ENCODE measurements at regions not wholly inside any gene's neighbourhood (a gene's known extent, or its start where the extent isn't known, plus 50 kb on each side); places are given as distances from the start of the nearest gene placed in this dataset.
"Not testable (repeated sequence)": the region's sequence is repeated elsewhere in the genome, so short reads cannot be mapped to it uniquely, and the experiment has no call there.

DNA sequence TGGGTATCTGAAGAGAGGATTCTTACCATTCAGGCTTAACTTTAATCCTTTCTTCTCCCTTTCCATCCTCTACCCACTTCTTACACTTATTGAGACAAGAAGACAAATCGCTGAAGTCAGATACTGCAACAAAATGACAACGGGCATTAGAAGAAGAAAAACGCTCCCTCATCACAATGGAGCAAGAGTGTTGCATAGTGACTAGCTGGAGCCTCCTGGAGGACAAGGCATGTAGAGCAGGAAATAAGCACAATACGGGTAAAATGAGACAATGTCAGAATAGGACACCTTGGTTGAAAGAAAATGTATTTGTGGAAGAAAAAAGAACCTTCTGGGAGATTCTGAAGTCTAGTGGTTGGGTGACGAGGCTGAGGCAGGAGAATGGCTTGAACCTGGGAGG, 501.0 kb downstream of the RERGL start:
- no peak for DNase-seq
- Mint-ChIP-seq H3K36me3 (no peaks in the 10 kb centered on the region), H3K27ac (no peak overlapping the region), H3K4me1 (no peaks in the 10 kb centered on the region), H3K27me3 (no peaks in the 10 kb centered on the region), H3K4me3 (no peak overlapping the region), H3K9me3 (no peaks in the 10 kb centered on the region)

DNA sequence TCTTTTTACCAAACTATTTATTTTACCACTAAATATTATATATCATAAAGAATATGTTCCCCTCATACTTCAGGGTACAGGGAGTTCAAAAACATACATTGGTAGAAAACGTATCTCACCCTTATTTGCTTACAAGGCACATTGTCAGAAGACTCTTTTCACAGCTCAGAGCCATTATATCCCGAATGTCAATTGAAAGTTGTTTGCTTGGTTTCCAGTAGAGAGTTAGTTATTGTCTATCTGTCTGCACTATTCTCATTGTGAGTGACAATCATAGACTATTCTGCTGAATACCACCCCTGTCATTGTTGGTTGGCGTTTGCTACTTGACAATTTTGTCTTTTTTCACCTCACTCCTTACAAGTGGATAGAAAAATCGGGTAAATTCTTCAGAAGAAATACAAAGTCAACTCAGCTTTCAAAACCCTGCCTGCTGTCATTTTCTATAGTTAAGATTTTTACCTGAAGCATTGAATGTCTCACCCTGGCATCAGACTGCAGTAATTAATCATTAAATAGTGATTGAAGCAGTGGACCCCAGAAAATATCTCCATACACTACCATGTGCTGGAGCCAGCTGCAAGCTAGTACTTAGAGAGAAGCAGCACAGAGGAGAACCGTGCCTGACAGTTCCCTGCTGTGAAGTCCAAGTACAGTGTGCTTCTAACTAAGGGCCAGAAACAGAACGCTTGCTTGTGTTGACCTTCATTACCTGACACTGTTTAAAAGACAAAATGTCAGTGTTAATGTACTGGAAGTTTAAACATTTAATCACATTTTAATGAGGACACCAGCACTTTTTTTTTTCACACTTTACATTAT, 510.6 kb downstream of the RERGL start:
- Mint-ChIP-seq H3K27me3 (no peaks in the 10 kb centered on the region), H3K27ac (no peak overlapping the region), H3K36me3 (no peaks in the 10 kb centered on the region), H3K9me3 (peaks cover 2% of the 10 kb centered on the region), H3K4me1 (no peaks in the 10 kb centered on the region), H3K4me3 (no peak overlapping the region)
- DNase-seq = no peak

DNA sequence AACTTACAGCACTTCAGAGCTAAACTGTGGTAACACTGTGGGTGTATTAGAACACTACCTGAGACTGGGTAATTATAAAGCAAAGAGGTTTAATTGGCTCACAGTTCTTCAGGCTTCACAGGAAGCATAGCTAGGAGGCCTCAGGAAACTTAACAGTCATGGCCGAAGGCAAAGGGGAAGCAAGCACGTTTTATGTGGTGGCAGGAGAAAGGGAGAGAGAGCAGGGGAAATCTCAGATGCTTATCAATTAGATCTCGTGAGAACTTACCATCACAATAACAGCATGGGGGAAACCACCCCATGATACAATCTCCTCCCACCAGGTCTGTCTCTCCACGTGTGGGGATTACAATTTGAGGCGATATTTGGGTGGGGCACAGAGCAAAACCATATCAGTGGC, 512.6 kb downstream of the RERGL start:
- no peaks in the 10 kb centered on the region for H3K27me3 Mint-ChIP-seq
- DNase-seq = no peak
- no peak overlapping the region for H3K27ac Mint-ChIP-seq
- H3K9me3 Mint-ChIP-seq = peaks cover 2% of the 10 kb centered on the region
- no peaks in the 10 kb centered on the region for H3K4me1 Mint-ChIP-seq
- no peaks in the 10 kb centered on the region for H3K36me3 Mint-ChIP-seq
- H3K4me3 Mint-ChIP-seq = no peak overlapping the region

DNA sequence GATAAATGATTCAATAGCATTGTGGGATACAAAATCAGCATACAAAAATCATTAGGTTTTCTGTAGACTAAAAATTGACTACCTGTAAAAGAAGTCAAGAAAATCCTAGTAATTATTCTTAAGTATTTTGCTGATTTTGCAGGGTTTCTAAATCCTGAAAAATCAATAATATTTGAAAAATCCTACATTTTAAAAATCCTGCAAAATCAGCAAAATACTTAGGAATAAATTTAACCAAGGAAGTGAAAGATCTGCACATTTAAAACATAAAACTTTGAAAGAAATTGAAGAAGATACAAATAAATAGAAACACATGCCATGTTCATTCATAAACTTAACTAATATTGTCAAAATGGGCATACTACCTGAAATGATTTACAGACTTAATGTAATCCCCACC, 517.7 kb downstream of the RERGL start:
- Mint-ChIP-seq H3K36me3 (no peaks in the 10 kb centered on the region), H3K27me3 (no peaks in the 10 kb centered on the region), H3K4me3 (no peak overlapping the region), H3K27ac (no peak overlapping the region), H3K9me3 (peaks cover 2% of the 10 kb centered on the region), H3K4me1 (no peaks in the 10 kb centered on the region)
- no peak for DNase-seq

DNA sequence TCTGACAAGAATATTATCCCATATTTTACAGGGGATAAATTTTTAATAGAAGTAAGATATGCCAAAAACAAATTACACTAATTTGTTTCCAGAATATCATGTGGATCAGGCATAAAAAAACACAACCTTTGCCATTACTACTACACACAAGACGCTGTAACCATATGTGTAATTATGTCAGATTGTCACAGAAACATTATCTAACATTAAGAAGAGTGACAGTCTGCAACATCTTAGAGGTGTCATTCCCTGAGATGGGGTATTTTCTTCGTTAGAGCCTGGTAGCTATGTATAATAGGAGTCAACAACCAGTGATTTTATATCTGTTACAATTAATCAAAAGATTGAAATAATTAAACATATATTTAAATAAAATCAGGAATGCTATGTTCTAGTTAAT, 518.9 kb downstream of the RERGL start:
- no peak overlapping the region for H3K27ac Mint-ChIP-seq
- peaks cover 2% of the 10 kb centered on the region for H3K9me3 Mint-ChIP-seq
- no peaks in the 10 kb centered on the region for H3K27me3 Mint-ChIP-seq
- no peak for DNase-seq
- H3K36me3 Mint-ChIP-seq = no peaks in the 10 kb centered on the region
- no peaks in the 10 kb centered on the region for H3K4me1 Mint-ChIP-seq
- H3K4me3 Mint-ChIP-seq = no peak overlapping the region

DNA sequence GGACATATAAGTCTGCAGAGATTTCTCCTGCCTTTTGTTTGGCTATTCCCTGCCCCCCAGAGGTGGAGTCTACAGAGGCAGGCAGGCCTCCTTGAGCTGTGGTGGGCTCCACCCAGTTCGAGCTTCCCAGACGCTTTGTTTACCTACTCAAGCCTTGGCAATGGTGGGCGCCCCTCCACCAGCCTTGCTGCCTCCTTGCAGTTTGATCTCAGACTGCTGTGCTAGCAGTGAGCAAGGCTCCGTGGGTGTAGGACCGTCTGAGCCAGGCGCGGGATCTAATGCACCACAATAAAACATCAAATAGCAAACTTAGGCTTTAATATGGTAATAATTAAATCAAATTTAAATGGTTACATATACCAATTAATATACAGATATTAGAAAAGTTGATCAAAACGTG, 525.4 kb downstream of the RERGL start:
- H3K27ac Mint-ChIP-seq, DNase-seq, H3K4me1 Mint-ChIP-seq, H3K4me3 Mint-ChIP-seq, H3K36me3 Mint-ChIP-seq, H3K27me3 Mint-ChIP-seq: not testable (repeated sequence)
- H3K9me3 Mint-ChIP-seq = peaks cover 14% of the 10 kb centered on the region

DNA sequence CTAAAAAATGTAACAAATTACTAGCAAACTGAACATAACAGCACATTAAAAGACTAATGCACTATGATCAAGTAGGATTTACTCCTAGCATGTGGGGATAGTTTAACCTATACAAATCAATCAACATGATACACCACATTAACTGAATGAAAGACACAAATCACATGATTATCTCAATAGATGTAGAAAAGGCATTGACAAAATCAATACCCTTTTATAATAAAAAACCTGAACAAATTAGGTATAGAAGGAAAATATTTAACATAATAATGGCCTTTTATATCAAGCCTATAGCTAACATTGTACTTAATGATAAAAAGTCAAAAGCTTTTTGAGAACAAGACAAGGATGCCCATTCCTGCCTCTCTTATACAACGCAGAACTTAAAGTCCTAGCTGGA, 540.0 kb downstream of the RERGL start:
- H3K27me3 Mint-ChIP-seq = no peaks in the 10 kb centered on the region
- H3K36me3 Mint-ChIP-seq = no peaks in the 10 kb centered on the region
- no peak for DNase-seq
- no peak overlapping the region for H3K27ac Mint-ChIP-seq
- peaks cover 11% of the 10 kb centered on the region for H3K9me3 Mint-ChIP-seq
- no peak overlapping the region for H3K4me3 Mint-ChIP-seq
- no peaks in the 10 kb centered on the region for H3K4me1 Mint-ChIP-seq

DNA sequence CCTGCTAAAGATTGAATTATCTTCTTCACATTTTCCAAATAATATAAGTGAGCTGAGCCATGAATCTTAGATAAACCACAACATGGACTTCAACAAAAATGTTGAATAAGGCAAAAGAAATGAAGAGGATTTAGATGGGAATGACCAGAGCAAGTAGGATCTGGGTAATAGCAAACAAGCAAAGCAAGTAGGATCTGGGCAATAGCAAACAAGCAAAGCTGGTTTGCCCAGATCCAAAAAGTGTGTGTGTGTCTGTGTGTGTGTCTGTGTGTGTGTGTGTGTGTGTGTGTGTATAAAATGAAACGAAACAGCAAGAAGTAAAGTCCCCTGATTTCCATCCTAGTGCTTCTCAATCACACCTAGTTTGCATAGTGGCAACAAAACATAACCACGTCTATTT, 549.1 kb downstream of the RERGL start:
- no peaks in the 10 kb centered on the region for H3K27me3 Mint-ChIP-seq
- H3K27ac Mint-ChIP-seq = no peak overlapping the region
- no peak overlapping the region for H3K4me3 Mint-ChIP-seq
- DNase-seq = no peak
- no peaks in the 10 kb centered on the region for H3K4me1 Mint-ChIP-seq
- peaks cover 12% of the 10 kb centered on the region for H3K9me3 Mint-ChIP-seq
- no peaks in the 10 kb centered on the region for H3K36me3 Mint-ChIP-seq

DNA sequence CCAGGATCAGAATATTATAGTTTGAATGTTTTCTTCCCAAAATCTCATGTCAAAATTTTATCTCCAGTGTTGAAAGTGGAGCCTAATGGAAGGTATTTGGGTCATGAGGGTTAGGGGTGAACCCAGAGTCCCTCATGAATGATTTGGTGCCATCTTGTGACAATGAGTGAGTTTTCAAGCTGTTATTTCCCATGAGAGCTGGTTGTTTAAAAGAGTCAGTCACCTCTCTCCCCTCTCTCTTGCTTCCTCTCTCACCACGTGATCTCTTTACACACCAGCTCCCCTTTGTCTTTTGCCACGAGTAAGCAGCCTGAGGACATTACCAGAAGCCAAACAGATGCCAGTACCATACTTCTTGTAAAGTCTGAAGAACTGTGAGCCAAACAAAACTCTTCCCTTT, 561.6 kb downstream of the RERGL start:
- H3K27ac Mint-ChIP-seq = no peak overlapping the region
- DNase-seq = no peak

DNA sequence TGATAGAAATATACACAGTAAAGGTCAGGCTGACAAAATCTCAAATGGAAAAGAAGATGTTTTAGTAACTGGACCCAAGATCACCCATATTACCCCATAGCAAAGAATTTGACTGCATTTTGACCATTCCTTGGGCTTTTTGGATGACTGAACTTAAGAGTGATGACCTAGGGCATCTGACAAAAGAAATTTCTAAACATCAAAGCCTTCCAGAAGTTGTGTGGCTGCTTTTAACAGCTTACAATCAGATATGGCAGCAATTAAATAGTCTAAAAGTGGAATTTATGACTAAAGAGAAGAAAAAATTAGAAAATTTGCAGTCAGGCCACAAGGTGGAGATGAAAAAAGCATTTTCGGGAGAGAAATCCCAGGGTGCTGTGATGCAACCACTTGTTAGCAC, 563.0 kb downstream of the RERGL start:
- DNase-seq = no peak
- H3K36me3 Mint-ChIP-seq = no peaks in the 10 kb centered on the region
- H3K4me1 Mint-ChIP-seq = no peaks in the 10 kb centered on the region
- no peaks in the 10 kb centered on the region for H3K9me3 Mint-ChIP-seq
- no peak overlapping the region for H3K27ac Mint-ChIP-seq
- H3K4me3 Mint-ChIP-seq = no peak overlapping the region
- H3K27me3 Mint-ChIP-seq = no peaks in the 10 kb centered on the region

More for the DNA sequence above, 561.6 kb downstream of the RERGL start:
- no peak overlapping the region for H3K4me3 Mint-ChIP-seq
- H3K36me3 Mint-ChIP-seq = no peaks in the 10 kb centered on the region
- H3K4me1 Mint-ChIP-seq = no peaks in the 10 kb centered on the region
- no peaks in the 10 kb centered on the region for H3K27me3 Mint-ChIP-seq
- no peaks in the 10 kb centered on the region for H3K9me3 Mint-ChIP-seq

DNA sequence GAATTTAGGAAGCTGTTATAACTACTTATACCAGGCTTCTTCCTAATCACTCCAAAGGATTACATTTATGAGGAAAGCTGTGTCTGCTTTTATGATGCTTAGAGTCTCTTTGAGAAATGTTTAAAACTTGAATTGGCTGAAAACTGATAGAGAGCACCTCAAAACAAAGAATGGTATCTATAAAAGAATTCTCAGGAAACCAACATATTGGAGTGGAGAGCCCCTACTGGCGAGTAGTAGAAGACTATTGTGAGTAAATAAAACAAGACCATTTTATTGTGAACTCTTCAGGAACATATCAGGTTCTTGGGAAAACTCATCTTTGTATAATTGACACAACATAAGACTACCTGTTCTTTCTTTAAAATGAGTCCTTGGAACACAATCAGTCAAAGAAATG, 578.6 kb downstream of the RERGL start:
- DNase-seq = no peak
- Mint-ChIP-seq H3K4me3 (no peak overlapping the region), H3K27me3 (no peaks in the 10 kb centered on the region), H3K27ac (no peak overlapping the region), H3K4me1 (no peaks in the 10 kb centered on the region), H3K36me3 (no peaks in the 10 kb centered on the region), H3K9me3 (peaks cover 1% of the 10 kb centered on the region)

DNA sequence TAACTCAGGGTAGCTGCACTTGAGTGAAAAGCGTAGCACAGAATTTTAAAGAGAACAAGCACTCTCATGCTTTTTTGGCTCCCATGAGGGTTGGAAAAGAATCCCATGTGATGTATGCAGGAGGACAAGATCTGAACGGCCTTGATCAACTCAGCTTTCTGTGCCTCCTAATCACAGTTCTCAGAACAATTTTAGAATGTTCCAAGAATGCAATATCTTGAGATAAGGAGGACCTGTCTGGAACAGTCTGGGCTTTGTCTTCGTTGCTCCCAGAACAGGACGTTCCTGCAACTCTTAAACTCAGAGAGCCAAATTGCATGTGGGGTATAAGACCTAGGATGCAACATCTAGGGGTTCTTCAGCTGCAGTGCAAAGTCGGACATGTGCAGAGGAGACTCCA, 582.7 kb downstream of the RERGL start:
- Mint-ChIP-seq H3K27ac (no peak overlapping the region), H3K27me3 (no peaks in the 10 kb centered on the region), H3K36me3 (no peaks in the 10 kb centered on the region), H3K4me1 (no peaks in the 10 kb centered on the region), H3K9me3 (peaks cover 5% of the 10 kb centered on the region), H3K4me3 (no peak overlapping the region)
- DNase-seq = no peak

DNA sequence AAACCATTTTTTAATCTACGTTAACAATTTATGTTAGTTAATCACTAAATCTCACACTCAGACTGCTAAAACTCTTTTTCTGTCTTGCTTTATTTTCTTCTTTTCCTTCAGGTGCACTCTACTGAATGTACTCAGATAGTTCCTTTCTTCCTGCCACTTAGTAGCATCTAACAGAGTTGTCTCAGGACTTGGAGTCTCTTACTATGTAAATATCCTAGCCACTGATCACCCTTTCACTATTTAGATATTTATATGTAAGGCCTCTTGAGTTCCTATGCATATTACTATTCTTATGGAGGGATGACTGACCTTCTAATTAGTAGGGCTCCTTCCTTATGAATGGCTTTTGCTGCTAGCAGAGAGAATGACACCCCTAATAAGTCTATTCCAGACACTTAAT, 586.3 kb downstream of the RERGL start:
- no peaks in the 10 kb centered on the region for H3K36me3 Mint-ChIP-seq
- H3K27ac Mint-ChIP-seq = no peak overlapping the region
- no peaks in the 10 kb centered on the region for H3K4me1 Mint-ChIP-seq
- no peaks in the 10 kb centered on the region for H3K27me3 Mint-ChIP-seq
- peaks cover 5% of the 10 kb centered on the region for H3K9me3 Mint-ChIP-seq
- DNase-seq = no peak
- no peak overlapping the region for H3K4me3 Mint-ChIP-seq

DNA sequence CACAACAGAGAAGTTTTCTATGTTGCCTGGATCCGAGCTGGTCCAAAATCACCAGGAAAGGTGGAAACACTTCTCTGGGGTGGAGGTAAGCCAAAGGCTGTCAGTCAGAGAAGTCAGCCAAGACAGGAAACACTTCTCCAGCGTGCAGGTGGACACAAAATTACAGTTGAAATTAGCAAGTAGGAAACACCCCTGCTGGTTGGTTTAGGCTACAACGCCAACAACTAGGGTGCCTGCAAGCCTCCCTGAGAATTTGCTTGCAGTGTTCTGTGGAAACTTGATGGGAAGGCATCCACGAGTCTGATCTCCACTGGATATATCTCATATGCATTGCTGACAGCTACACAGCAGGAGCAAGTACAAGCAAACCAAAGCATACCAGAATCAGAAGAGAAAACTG, 600.5 kb downstream of the RERGL start:
- H3K27ac Mint-ChIP-seq = no peak overlapping the region
- no peak for DNase-seq
- no peaks in the 10 kb centered on the region for H3K4me1 Mint-ChIP-seq
- H3K9me3 Mint-ChIP-seq = peaks cover 1% of the 10 kb centered on the region
- no peaks in the 10 kb centered on the region for H3K27me3 Mint-ChIP-seq
- no peak overlapping the region for H3K4me3 Mint-ChIP-seq
- H3K36me3 Mint-ChIP-seq = no peaks in the 10 kb centered on the region

DNA sequence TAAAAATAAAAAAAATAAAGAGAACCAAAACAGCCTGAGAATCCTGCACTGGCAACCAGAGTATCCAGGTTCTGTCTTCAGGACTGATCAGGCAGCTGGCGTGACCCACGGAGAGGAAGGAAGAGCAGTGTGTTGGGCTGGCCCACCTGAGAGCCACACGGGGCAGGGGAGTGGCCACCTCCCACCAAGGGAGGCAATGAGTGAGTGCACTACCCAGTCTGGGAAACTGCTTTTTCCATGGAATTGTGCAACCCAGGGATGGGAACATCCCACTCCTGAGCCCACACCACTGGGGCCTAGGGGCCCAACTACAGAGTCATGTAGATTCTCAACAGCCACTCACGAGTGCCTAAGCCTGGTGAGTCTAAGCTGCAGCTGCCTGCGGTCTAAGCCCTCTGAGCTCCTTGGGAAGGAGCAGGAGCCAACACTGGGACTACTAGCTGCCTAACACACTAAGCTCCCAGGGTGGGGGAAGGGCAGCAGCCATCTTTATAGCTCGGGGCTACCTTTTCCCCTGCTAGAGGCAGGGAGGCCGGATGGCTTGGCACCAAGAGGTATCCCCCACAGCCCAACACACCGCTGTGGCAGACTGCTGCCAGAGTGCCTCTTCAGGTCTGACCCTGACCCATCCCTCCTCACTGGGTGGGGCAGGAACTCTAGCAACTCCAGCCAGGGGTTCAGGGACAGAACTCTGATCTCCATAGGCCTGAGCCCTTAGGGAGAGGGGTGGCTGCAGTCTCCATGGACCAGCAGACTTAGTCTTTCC, 610.9 kb downstream of the RERGL start:
- Mint-ChIP-seq H3K36me3 (no peaks in the 10 kb centered on the region), H3K9me3 (peaks cover 17% of the 10 kb centered on the region), H3K4me1 (no peaks in the 10 kb centered on the region), H3K27me3 (no peaks in the 10 kb centered on the region), H3K27ac (no peak overlapping the region), H3K4me3 (no peak overlapping the region)
- no peak for DNase-seq

DNA sequence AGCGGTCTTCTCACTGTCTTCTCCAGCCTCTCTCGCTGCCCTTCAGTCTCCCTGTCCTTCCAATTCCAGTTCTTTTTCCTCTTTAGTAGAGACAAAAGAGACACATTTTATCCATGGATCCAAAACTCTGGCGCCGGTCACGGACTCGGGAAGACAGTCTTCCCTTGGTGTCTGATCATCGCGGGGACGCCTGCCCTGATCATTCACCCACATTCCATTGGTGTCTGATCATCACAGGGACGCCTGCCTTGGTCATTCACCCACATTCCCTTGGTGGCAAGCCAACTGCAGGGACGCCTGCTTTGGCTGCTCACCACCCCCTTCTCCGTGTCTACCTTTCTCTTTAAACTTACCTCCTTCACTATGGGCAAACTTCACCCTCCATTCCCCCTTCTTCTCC, 619.5 kb downstream of the RERGL start:
- no peak for DNase-seq
- H3K4me1 Mint-ChIP-seq = no peaks in the 10 kb centered on the region
- no peaks in the 10 kb centered on the region for H3K36me3 Mint-ChIP-seq
- no peaks in the 10 kb centered on the region for H3K27me3 Mint-ChIP-seq
- H3K4me3 Mint-ChIP-seq = no peak overlapping the region
- H3K27ac Mint-ChIP-seq = no peak overlapping the region
- peaks cover 5% of the 10 kb centered on the region for H3K9me3 Mint-ChIP-seq
